IMR-90 (cell line): ENCODE measurements at regions not wholly inside any gene's neighbourhood (a gene's known extent, or its start where the extent isn't known, plus 50 kb on each side); places are given as distances from the start of the nearest gene placed in this dataset.

Source experiments
- ATAC-seq: fragments of 200-7000 bp; cut with Tn5 transposase; 2 replicates; pipeline ENCODE4 v1.9.1; 2020; ENCODE audit warnings: low read depth, mild to moderate bottlenecking, moderate library complexity
- BruUV-seq: library from RNA; stranded (reverse); fragments of 400-500 nt; replicated peaks from 2 replicates; lab custom pipeline; 2021; lab: Mats Ljungman, UMichigan
- CTCF ChIA-PET: fragments of 300-600 bp; formaldehyde crosslinking; extraction: SDS; loops from one replicate; lab custom pipeline; 2021; ENCODE audit warnings: antibody characterized with exemption; lab: Yijun Ruan, JAX
- POLR2A ChIA-PET: fragments of 300-600 bp; sonication (Branson Sonifier 250); formaldehyde crosslinking; loops from one replicate; lab custom pipeline; 2022; ENCODE audit warnings: antibody characterized with exemption; ENCODE audit not compliant: unreplicated experiment; lab: Charles Lee
- DNase-seq: peaks from one replicate; pipeline ENCODE4 v3.0.0; 2013
- H2AFZ ChIP-seq: replicated peaks from 2 replicates; pipeline ENCODE3; 2013; ENCODE audit warnings: low read length, mild to moderate bottlenecking; ENCODE audit not compliant: poor library complexity
- H2AK5ac ChIP-seq: 2 replicates; pipeline ENCODE4 v1.6.1; 2013; ENCODE audit warnings: low read depth, low read length, inconsistent platforms
- H2AK9ac ChIP-seq: replicated peaks from 2 replicates; pipeline ENCODE3; 2013; ENCODE audit warnings: mild to moderate bottlenecking, low read depth, low read length, moderate library complexity; ENCODE audit not compliant: poor library complexity
- H2BK120ac ChIP-seq: 2 replicates; pipeline ENCODE4 v1.6.1; 2013; ENCODE audit warnings: low read depth, low read length, inconsistent platforms
- H2BK15ac ChIP-seq: 3 replicates; pipeline ENCODE4 v1.6.1; 2013; ENCODE audit warnings: low read depth, low read length, inconsistent platforms
- H2BK20ac ChIP-seq: 2 replicates; pipeline ENCODE4 v1.6.1; 2013; ENCODE audit warnings: low read depth, mild to moderate bottlenecking, inconsistent platforms, low read length, moderate library complexity
- H2BK5ac ChIP-seq: 2 replicates; pipeline ENCODE4 v1.6.1; 2013; ENCODE audit warnings: mild to moderate bottlenecking, low read depth, low read length, inconsistent platforms; ENCODE audit not compliant: poor library complexity, severe bottlenecking
- H3K14ac ChIP-seq: replicated peaks from 2 replicates; pipeline ENCODE4 v1.6.1; 2013; ENCODE audit warnings: low read depth, low read length, inconsistent platforms
- H3K18ac ChIP-seq: 2 replicates; pipeline ENCODE4 v1.6.1; 2013; ENCODE audit warnings: low read depth, low read length, control low read depth
- H3K23ac ChIP-seq: 2 replicates; pipeline ENCODE4 v1.6.1; 2013; ENCODE audit warnings: low read depth, low read length, inconsistent platforms
- H3K27ac ChIP-seq: 2 replicates; pipeline ENCODE4 v1.5.1; 2013; ENCODE audit warnings: mild to moderate bottlenecking, control low read depth, low read length; ENCODE audit not compliant: insufficient read depth
- H3K27me3 ChIP-seq: 2 replicates; pipeline ENCODE4 v1.6.1; 2013; ENCODE audit warnings: low read length; ENCODE audit not compliant: control insufficient read depth, insufficient read depth
- H3K36me3 ChIP-seq: 2 replicates; pipeline ENCODE4 v1.6.1; 2013; ENCODE audit warnings: low read length, mixed read lengths; ENCODE audit not compliant: control insufficient read depth, insufficient read depth
- H3K4ac ChIP-seq: 2 replicates; pipeline ENCODE4 v1.6.1; 2013; ENCODE audit warnings: low read depth, low read length, inconsistent platforms
- H3K4me1 ChIP-seq: 2 replicates; pipeline ENCODE4 v1.6.1; 2013; ENCODE audit warnings: low read length, mixed read lengths; ENCODE audit not compliant: control insufficient read depth, insufficient read depth
- H3K4me2 ChIP-seq: 2 replicates; pipeline ENCODE4 v1.6.1; 2013; ENCODE audit warnings: low read depth, mild to moderate bottlenecking, control low read depth, low read length, moderate library complexity
- H3K4me3 ChIP-seq: 2 replicates; pipeline ENCODE4 v1.5.1; 2013; ENCODE audit warnings: low read depth, mild to moderate bottlenecking, control low read depth, low read length, moderate library complexity; ENCODE audit not compliant: insufficient read depth
- H3K56ac ChIP-seq: 2 replicates; pipeline ENCODE4 v1.6.1; 2013; ENCODE audit warnings: low read length, inconsistent platforms; ENCODE audit not compliant: insufficient read depth; ENCODE audit errors: extremely low read depth
- H3K79me1 ChIP-seq, 2 experiments: 2 replicates each; pipeline ENCODE4 v1.6.1; 2013; ENCODE audit warnings: low read length in 2 of 2, inconsistent platforms in 1 of 2, low read depth in 1 of 2
- H3K9ac ChIP-seq: 2 replicates; pipeline ENCODE4 v1.6.1; 2013; ENCODE audit warnings: low read depth, low read length, control low read depth
- H3K9me1 ChIP-seq: 2 replicates; pipeline ENCODE4 v1.6.1; 2013; ENCODE audit warnings: low read length, inconsistent platforms; ENCODE audit not compliant: insufficient read depth
- H3K9me3 ChIP-seq: 2 replicates; pipeline ENCODE4 v1.6.1; 2013; ENCODE audit warnings: low read length; ENCODE audit not compliant: control insufficient read depth, insufficient read depth
- H4K20me1 ChIP-seq: 2 replicates; pipeline ENCODE4 v1.6.1; 2013; ENCODE audit warnings: low read length, inconsistent platforms; ENCODE audit not compliant: insufficient read depth
- H4K5ac ChIP-seq: 2 replicates; pipeline ENCODE4 v1.6.1; 2013; ENCODE audit warnings: mild to moderate bottlenecking, low read depth, low read length, control low read depth
- H4K8ac ChIP-seq, 2 experiments: 2 replicates each; pipeline ENCODE4 v1.6.1; 2013; ENCODE audit warnings: low read depth in 2 of 2, low read length in 2 of 2, control low read depth in 1 of 2, inconsistent platforms in 1 of 2
- H4K91ac ChIP-seq: 2 replicates; pipeline ENCODE4 v1.6.1; 2013; ENCODE audit warnings: low read depth, low read length, inconsistent platforms; ENCODE audit not compliant: insufficient read depth
- BHLHE40 ChIP-seq: fragments of 150-350 bp; IDR thresholded peaks from 2 replicates; pipeline ENCODE4 v1.6.1; 2016; ENCODE audit warnings: mild to moderate bottlenecking, low read depth, low read length
- CEBPB ChIP-seq: IDR thresholded peaks from 2 replicates; pipeline ENCODE4 v1.6.1; 2012; ENCODE audit warnings: low read depth, low read length, improper control_type of control experiment
- CHD1 ChIP-seq: IDR thresholded peaks from 2 replicates; pipeline ENCODE4 v1.6.1; 2012; ENCODE audit warnings: low read depth, low read length, improper control_type of control experiment
- ELK1 ChIP-seq: fragments of 150-350 bp; IDR thresholded peaks from 2 replicates; pipeline ENCODE4 v1.6.1; 2016; ENCODE audit warnings: low read depth, mild to moderate bottlenecking, low read length, moderate library complexity, borderline replicate concordance
- FOS ChIP-seq: fragments of 150-350 bp; IDR thresholded peaks from 2 replicates; pipeline ENCODE4 v1.6.1; 2016; ENCODE audit warnings: low read depth, low read length
- MAZ ChIP-seq: IDR thresholded peaks from 2 replicates; pipeline ENCODE4 v1.6.1; 2012; ENCODE audit warnings: low read depth, mild to moderate bottlenecking, low read length, improper control_type of control experiment, moderate library complexity, borderline replicate concordance
- POLR2A ChIP-seq: IDR thresholded peaks from 2 replicates; pipeline ENCODE4 v1.6.1; 2012; ENCODE audit warnings: mild to moderate bottlenecking, low read depth, low read length
- RAD21 ChIP-seq: IDR thresholded peaks from 2 replicates; pipeline ENCODE4 v1.6.1; 2012; ENCODE audit warnings: low read length, improper control_type of control experiment
- RCOR1 ChIP-seq: IDR thresholded peaks from 2 replicates; pipeline ENCODE4 v1.6.1; 2012; ENCODE audit warnings: mild to moderate bottlenecking, low read length, improper control_type of control experiment; ENCODE audit not compliant: insufficient replicate concordance
- RFX5 ChIP-seq: IDR thresholded peaks from 2 replicates; pipeline ENCODE4 v1.8.0; 2012; ENCODE audit warnings: low read depth, mild to moderate bottlenecking, low read length, moderate library complexity
- SMC3 ChIP-seq: fragments of 150-350 bp; IDR thresholded peaks from 2 replicates; pipeline ENCODE4 v1.6.1; 2016; ENCODE audit warnings: low read depth, mild to moderate bottlenecking, antibody characterized with exemption, low read length, moderate library complexity
- USF2 ChIP-seq: fragments of 150-350 bp; IDR thresholded peaks from 2 replicates; pipeline ENCODE4 v1.6.1; 2017; ENCODE audit warnings: mild to moderate bottlenecking, antibody characterized with exemption, low read length, low read depth
- WGBS, 2 experiments: methylation state at CpG; one replicate each; pipeline versions ENCODE4 v1.1.5 to v1.1.7; 2013; ENCODE audit warnings: missing lambda C conversion rate in 2 of 2; ENCODE audit not compliant: insufficient read length in 1 of 2; ENCODE audit errors: extremely low coverage in 2 of 2; 5-methylcytosine and 5-hydroxymethylcytosine counted together
- dilution Hi-C: fragments of 300-500 bp; cut with HindIII; formaldehyde crosslinking; loops from one replicate; pipeline ENCODE4 v1.14.3; 2018; ENCODE audit warnings: low sequenced_read_pairs; ENCODE audit not compliant: unreplicated experiment
- in situ Hi-C: fragments of 300-500 bp; cut with MboI; formaldehyde crosslinking; loops from 3 replicates; pipeline ENCODE4 v1.14.3; 2019; ENCODE audit warnings: low sequenced_read_pairs, inconsistent platforms, mixed read lengths
- intact Hi-C: fragments of 100-400 bp; cut with micrococcal nuclease; formaldehyde crosslinking; loops from 2 replicates; pipeline ENCODE4 v1.10.0; 2022
- TF ChIP-seq, protein P1 (sequence below): conservative IDR thresholded peaks from 2 replicates; pipeline ENCODE4 v1.5.1; 2012; ENCODE audit warnings: mild to moderate bottlenecking, low read depth, low read length, improper control_type of control experiment

- no peaks in the 10 kb centered on the region for H3K9me1 ChIP-seq
- intact Hi-C loops = no loop called here
- H2AK5ac ChIP-seq = no peak overlapping the region
- H3K27ac ChIP-seq = no peak overlapping the region
- no TSS peak for BruUV-seq
- H2BK20ac ChIP-seq = no peak overlapping the region
- ATAC-seq (no peak), DNase-seq (no peak)
- H3K4me2 ChIP-seq = no peak overlapping the region
- ChIA-PET POLR2A (no interaction called here), CTCF (no interaction called here)
- dilution Hi-C loops = no loop called here
- H2BK5ac ChIP-seq = no peak overlapping the region
- H2AFZ ChIP-seq = no peak overlapping the region
- H4K5ac ChIP-seq = no peak overlapping the region
- H2BK15ac ChIP-seq = no peak overlapping the region
- TF ChIP-seq BHLHE40 (no peak), CHD1 (no peak), RAD21 (no peak), POLR2A (no peak), RCOR1 (no peak), USF2 (no peak), CEBPB (no peak), ELK1 (no peak), MAZ (no peak), RFX5 (no peak), SMC3 (no peak), FOS (no peak)
- TF ChIP-seq, protein P1, sequence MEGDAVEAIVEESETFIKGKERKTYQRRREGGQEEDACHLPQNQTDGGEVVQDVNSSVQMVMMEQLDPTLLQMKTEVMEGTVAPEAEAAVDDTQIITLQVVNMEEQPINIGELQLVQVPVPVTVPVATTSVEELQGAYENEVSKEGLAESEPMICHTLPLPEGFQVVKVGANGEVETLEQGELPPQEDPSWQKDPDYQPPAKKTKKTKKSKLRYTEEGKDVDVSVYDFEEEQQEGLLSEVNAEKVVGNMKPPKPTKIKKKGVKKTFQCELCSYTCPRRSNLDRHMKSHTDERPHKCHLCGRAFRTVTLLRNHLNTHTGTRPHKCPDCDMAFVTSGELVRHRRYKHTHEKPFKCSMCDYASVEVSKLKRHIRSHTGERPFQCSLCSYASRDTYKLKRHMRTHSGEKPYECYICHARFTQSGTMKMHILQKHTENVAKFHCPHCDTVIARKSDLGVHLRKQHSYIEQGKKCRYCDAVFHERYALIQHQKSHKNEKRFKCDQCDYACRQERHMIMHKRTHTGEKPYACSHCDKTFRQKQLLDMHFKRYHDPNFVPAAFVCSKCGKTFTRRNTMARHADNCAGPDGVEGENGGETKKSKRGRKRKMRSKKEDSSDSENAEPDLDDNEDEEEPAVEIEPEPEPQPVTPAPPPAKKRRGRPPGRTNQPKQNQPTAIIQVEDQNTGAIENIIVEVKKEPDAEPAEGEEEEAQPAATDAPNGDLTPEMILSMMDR = no peak
- H3K4ac ChIP-seq = no peak overlapping the region
- H2AK9ac ChIP-seq = no peak overlapping the region
- H4K20me1 ChIP-seq = no peaks in the 10 kb centered on the region
- H3K9me3 ChIP-seq = no peaks in the 10 kb centered on the region; the same call in 1 of the 2 replicates
- H3K18ac ChIP-seq = no peak overlapping the region
- no peak overlapping the region for H4K91ac ChIP-seq
- H3K56ac ChIP-seq = no peak overlapping the region
- no peak overlapping the region for H3K14ac ChIP-seq
- in situ Hi-C loops = no loop called here
- H3K79me1 ChIP-seq = no peaks in the 10 kb centered on the region
- no peaks in the 10 kb centered on the region for H3K4me1 ChIP-seq
- no peaks in the 10 kb centered on the region for H3K27me3 ChIP-seq
- no CpG with 5 or more reads among the region's 2 CpGs for WGBS, 2 experiments
- H3K4me3 ChIP-seq = no peak overlapping the region
- H3K23ac ChIP-seq = no peak overlapping the region
- H4K8ac ChIP-seq = no peak overlapping the region
- H3K9ac ChIP-seq = no peak overlapping the region
- H3K36me3 ChIP-seq = no peaks in the 10 kb centered on the region
- no peak overlapping the region for H2BK120ac ChIP-seq
These were observed 293.8 kb downstream of the IGSF11 start for GRCh38 chr3:118740722-118741290.
